Nucleus accumbens (tissue), 56 donors: ENCODE measurements at regions not wholly inside any gene's neighbourhood (a gene's known extent, or its start where the extent isn't known, plus 50 kb on each side); places are given as distances from the start of the nearest gene placed in this dataset.

ENCODE experiments used
- DNase-seq, 56 donors: peaks; one replicate each; lab custom pipeline; 2025; lab: John Stamatoyannopoulos, UW

DNA sequence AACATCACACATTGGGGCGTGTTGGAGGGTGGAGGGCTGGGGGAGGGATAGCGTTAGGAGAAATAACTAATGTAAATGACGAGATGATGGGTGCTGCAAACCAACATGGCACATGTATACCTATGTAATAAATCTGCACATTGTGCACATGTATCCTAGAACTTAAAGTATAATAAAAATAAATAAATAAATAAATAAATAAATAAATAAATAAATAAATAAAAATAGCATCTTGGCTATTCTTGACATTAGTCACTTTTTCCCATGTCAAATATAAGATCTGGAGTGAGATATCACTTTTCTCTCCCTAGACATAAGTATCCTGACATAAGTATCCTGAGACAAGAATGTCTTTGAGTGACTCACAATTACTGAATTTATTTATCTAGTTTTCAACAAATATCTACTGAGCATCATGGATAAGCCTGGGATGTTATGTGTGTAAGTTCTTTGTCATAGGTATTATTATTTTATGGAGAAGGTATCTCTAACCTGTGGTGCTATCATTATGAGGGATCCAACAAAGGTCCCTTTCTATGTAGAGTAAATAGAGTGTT, 691.3 kb downstream of the SORCS1 start:
- no peak for DNase-seq

DNA sequence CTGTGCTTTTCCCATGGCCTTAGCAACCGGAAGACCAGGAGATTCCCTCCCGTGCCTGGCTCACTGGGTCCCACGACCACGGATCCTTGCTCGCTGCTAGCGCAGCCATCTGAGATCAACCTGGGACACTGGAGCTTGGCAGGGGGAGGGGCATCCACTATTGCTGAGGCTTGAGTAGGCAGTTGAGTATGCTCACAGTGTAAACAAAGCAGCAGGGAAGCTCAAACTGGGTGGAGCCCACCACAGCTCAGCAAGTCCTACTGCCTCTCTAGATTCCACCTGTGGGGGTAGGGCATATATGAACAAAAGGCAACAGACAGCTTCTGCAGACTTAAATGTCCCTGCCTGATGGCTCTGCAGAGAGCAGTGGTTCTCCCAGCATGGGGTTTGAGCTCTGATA, 697.0 kb downstream of the SORCS1 start:
- no peak for DNase-seq

DNA sequence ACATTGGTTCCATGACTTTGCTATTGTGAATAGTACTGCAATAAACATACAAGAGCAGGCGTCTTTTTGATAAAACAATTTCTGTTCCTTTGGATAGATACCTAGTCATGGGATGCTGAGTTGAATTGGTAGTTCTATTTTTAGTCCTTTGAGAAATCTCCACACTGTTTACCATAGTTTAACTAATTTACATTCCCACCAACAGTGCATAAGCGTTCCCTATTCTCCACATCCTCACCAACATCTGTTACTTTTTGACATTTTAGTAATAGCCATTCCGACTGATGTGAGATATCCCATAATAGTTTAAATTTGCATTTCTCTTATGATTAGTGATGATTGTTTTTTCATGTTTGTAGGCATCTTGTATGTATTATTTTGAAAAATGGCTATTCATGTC, 707.0 kb downstream of the SORCS1 start:
- no peak for DNase-seq

DNA sequence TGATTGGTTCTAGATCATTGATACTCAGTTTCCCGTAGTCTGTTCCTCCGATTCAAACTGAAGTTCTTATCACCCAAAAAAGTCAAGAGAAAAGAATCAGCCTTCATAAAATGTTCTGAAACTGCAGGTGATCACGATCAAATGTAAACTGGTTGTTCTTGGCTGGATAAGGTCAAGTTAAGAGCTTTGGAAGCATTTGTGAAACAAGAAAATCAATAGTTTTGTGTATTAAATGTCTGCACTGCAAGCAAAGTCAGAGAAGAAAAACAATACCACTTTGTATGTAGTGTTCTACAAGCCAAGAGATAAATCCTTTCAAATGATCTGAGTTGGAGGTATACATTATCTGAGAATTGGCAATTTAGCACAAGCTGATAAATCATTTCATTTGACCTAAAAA, 710.3 kb downstream of the SORCS1 start:
- no peak for DNase-seq

DNA sequence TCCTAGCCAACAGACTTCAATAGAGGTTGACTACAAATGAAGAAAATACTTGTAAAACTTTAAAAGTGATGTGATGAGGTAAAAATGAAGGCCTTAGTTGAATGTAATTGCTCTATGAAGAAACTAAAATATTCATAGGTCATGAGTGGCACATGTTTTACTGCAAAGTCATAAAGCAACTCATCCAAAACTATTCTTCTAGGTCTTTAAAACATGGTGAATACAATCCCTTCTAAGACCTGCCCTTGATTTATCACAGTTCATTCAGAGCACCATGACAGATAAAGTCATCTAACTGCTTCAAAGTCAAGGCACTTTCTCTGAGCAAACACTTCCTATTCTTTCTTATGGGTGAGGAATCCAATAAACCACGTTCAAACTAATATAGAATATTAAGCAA, 713.5 kb downstream of the SORCS1 start:
- DNase-seq: no peak

DNA sequence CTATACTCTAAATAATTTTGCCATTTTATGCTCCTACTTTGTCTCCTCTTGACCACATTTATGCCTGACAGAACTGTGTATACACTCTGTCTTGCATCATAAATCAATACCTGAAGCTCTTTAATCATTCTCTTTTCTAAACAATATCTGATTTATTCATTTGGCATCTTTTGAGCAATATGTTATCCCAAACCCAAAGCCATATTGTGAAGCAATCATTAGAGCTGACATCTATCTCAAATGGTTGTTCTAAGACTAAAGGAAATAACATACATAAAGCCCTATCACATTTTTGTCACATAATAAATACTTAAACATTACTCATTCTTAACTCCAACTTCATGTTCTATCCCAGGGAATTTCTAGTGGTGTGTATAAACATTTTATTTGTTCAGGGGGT, 717.6 kb downstream of the SORCS1 start:
- DNase-seq: no peak

DNA sequence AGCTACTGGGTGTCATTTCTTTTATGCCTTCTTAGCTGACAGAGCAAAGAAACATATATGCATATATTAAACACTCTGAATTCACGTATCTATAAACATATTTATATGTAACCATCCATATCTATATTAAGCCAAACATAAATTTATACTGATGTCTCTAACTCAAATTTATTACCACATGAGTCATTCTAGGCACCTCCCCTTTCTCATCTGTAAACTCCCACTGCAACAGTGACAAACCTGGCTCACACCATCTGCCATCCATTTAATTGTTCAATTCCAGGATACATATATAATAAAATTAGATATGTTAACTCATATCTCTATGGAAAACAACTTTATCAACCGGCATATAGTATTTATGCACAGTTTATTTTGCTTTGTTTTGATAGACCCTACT, 722.3 kb downstream of the SORCS1 start:
- DNase-seq: no peak

DNA sequence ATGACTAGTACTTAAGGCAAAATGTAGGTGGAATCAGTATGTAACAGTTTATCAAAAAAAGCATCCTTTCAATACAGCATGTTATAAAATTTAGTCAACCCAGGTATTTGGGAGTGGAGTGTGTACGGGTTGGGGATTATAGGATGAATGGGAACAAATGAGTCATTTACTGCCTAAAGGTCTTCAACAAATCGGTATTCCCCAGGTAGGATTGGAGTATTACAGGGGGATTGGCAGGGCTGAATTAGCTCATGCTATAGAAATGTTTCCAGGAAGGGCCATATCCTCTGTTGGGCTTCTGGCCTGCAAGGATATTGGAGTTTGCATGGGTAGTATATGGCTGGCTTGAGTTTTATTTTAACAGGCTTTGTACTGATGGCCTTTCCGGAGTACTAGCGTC, 723.7 kb downstream of the SORCS1 start:
- DNase-seq: no peak

DNA sequence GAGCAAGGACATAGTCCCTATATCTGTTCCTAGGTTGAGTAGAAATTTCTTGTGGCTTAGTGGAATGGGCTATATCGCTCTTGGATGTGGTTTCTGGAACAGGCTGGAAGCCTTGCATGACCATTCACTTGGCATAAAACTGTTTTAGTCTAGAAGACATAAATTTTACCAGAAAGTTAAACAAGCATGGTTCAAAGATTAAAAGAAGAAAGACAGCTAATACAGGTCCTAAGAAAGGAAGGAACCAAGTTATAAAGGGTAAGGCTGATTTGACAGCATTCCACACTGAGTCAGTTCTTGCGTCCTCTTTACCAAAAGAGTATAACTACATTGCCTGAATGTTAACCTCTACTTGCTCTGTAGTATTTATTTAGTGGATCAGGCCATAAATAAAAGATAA, 724.2 kb downstream of the SORCS1 start:
- no peak for DNase-seq

DNA sequence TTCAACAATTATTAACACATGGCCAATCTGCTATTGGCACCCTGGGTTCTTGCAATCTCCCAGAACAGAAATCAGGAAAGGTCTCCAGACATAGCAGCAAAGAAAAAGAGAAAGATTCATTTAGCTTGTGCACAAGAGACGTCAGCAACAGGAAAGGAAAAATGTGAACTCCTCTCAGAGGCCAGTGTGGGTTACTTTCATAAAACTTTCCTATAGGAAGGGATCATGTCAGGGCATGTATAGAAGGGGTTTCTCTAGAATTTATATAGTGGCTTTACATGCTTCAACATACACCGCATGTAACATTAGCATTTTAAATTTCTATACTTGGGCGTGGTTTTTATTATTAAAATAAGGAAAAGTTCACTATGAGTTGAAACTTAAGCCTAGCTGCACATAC, 725.1 kb downstream of the SORCS1 start:
- no peak for DNase-seq

DNA sequence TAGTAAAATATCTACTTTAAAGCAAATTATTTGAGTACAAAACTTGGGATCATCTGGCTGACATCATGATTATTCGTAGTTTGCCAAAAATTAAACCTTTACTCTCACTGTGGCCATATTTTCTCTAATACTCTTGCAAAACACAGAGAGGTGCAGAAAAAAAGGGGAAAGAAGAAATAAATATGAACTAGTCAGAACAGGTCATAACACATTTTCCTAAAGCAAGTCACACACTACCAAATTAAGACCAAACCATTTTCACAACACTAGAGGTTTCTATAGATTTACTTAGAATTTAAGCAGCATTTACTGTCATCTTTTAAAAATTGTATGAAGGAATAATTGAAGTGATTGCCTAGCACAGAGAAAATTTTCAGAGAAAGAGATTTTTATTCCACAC, 726.1 kb downstream of the SORCS1 start:
- DNase-seq: no peak

DNA sequence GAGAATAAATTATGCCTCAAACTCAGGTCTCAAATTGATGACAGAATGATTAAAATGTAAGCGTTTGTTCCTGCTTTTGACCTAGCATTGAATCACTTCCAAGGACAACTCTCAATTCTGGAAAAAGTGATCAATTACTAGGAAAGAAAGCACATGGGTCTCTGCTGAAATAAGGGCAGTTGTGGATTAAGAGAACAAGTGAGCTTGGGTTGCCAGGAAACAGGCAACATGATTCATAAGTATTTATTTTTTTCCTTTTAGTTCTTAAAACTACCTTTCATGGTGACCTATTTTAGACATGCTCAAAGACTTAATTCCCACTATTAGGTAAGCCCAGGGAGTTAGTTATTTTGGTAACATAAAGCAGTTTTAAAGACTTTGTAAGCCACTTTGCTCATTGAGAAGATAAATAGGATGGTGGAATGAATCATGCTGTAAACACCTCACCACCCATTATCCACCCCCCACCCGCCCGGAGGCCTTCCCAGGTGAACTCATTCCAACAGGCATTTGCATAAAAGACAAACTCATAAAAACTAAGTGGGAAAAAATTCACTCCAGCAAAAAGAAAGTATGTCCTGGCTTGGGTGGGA, 728.3 kb downstream of the SORCS1 start:
- peak in 20 of 56 donors; percentile 0 to 41 (median 6) for DNase-seq

DNA sequence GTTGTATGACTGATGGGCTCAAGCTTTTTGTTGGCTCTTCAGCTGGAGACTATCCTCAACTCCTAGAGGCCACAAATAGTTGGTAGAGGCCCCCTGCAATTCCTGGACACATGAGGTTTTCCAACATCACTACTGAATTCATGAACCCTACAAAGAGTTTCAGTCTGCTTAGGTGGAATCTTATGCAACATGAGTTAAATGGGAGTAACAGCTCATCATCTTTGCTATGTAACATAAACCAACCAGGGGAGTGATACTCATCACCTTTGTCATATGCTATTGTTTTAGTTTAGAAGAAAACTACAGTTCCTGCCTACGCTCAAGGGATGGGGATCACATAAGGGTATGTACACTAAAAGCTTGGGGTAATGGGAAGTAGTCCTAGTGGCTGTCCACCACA, 729.4 kb downstream of the SORCS1 start:
- no peak for DNase-seq

DNA sequence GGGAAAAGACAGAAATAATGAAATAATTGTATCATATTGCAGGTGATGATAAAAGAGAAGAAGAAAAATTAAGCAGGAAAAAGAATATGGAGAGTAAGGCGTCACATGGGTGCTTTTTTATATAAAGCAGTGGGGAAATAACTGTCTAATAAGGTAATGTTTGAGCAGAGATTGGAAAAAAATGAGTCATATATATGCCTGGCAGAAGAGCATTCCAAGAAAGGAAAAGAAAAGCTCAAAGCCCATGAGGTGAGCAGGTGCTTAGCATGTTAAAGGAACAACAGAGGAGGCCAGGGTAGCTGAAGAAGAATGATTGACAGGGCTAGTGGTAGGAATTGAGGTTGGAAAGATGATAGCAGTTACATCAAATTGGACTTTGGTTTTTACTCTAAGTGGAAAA, 739.5 kb downstream of the SORCS1 start:
- DNase-seq: no peak

DNA sequence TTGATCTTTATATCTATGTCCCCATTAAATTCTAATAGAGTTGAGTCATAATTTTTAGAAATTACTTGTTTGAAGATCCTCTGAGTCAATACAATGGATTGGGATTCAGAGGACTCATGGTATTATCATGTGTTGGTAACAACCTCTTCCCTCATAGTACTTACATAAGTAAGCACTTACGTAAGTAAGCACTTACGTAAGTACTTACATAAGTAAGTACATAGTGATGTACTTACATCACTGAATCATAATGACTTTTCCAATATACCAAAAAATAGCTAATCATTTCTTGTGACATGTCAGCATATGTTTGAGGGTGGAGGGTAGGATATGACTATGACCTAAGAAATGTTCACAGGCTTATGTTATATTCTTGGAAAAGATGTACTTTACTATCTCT, 740.5 kb downstream of the SORCS1 start:
- no peak for DNase-seq

DNA sequence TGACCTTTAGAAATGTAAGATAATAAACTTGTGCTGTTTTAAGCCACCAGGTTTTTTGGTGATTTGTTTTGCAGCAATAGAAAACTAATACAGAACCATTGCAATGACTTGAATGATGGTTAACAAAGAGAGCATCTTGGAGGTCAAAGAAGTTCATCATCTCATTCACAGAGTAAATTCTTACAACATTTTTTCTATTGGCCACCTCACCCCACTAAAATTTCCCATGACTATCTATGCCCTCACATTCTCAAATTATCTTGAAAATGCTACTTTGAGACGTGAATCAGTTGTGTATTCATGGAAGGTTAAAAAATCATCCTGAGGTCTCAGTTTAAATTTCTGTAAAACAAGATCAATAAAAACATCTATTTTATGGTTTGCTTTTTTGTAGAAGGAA, 754.2 kb downstream of the SORCS1 start:
- no peak for DNase-seq

DNA sequence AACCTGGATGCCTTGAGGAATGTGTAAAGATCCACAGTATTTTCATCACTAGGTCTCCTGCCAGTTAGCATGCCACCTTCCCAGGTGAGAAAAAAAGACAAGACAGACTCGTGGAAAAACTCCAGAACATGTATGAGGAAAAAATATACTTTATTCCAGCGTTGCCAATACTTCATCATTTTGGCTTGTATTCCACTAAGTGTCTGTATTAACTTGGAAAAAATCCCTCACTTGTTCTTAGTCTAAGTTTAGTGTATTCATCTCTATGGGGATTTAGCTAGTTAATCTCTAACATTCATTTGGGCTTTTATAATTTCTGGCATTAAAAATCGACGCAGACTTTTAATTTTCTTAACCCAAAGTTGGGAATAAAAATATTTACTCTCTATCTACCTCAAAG, 759.4 kb downstream of the SORCS1 start:
- DNase-seq: no peak

DNA sequence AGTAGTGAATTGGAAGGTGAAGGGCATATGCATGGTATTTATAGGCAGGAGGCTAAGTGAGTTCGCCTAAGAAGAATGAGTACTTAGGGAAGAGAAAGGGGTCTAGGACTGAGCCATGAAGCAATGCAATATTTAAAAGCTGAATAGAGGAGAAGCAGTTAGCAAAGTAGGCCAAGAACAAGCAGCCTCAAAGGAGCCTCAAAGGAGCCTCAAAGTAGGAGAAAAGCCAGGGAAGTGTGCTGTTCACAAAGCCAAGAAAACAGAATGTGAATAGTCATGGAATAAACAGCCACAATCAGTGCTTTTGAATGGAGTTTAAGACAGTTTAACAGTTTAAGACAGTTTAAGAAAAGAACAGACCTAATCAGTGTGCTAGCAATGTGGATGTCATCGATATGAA, 762.0 kb downstream of the SORCS1 start:
- DNase-seq: no peak

DNA sequence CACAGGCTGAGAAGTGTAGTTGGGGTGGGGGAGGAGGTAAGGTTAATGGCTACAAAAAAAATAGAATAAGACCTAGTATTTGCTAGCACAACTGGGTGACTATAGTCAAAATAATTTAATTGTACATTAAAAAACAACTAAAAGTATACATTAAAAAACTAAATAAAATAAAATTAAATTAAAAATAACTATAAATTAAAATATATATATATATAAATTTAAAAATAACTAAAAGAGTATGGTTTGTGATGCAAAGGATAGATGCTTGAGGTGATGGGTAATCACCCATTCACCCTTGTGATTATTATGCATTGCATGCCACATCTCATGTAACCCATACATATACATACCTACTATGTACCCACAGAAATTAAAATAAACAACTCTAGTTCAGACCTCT, 762.5 kb downstream of the SORCS1 start:
- no peak for DNase-seq

DNA sequence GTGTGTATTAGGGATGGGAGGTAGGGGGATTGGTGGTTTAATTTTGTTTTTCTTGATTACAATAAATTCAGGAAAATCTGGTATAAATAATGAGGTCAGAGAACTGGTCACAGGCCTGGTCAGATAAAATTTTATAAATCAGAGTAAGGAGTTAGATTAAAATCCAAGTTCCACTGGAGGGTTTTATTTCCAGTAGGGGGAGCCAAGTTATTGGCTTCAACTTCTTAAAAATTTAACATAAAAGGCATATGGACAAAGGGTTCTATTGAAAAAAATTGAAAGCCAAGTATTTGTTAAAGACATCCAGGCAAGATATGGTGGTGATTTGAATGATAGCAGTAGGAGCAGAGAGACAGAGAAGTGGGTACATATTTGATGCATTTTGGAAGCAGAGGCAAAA, 763.3 kb downstream of the SORCS1 start:
- DNase-seq: no peak

DNA sequence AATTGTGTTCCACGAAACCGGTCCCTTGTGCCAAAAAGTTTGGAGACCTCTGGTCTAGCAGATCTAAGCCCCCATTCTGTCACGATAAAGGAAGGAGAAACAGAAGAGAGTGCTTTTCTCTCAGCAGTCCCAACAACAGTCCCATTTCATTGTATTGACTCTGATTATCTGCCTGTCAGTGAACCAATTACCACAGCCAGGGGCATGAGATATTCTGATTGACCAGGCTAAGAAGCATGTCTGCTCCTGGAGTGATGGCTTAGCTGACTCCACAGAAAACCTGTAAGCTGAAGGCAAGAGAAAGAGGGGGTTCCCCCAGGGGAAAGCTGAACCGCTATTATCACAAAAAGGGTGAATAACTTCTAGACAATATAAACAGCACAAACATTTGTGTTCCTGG, 765.4 kb downstream of the SORCS1 start:
- no peak for DNase-seq

DNA sequence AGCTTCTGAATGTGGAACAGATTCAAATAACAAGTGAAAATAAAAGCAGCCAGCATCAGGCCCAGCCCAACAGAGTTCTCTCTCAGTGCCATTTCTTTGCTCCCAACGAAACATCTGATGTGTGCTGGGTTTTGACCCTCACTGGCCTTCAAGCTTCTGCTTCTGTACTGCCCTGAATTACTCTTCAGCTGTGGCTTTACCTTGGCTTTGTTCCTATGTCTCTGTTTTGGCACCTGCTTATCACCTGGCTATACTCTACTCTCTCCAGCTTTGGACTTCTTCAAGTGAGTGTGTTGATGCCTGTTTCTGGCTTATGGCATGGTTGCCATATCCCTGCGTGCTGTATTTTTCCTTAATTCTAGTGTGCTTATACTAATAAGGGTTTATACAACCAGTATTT, 768.3 kb downstream of the SORCS1 start:
- no peak for DNase-seq
